GM19324 (cell line): ENCODE measurements at regions not wholly inside any gene's neighbourhood (a gene's known extent, or its start where the extent isn't known, plus 50 kb on each side); places are given as distances from the start of the nearest gene placed in this dataset.

Experiments used
- ATAC-seq: cut with Tn5 transposase; IDR thresholded peaks from one replicate; pipeline ENCODE4 v1.9.1; 2021; ENCODE audit warnings: mild to moderate bottlenecking, moderate library complexity; ENCODE audit not compliant: unreplicated experiment, low FRiP score

DNA sequence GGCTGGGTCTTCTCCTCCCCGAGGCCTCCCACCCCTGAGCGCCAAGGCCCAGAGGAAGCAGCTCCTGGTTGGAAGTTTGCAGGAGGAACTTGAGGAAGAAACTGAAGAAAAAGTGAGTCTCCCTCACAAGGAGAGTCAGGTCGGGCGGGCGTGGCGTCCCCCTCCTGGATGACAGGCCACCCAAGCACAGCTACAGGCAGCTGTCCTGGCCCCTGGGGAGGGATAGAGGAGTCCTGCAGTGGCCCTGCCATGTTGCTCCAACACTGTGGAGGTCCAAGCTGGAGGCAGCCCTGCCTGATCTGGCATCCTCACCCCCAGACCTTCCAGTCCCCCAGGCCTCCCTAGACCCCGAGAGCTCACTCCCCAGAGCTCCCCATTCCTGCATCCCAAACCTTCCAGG lies 1150.1 kb downstream of the BRD1 start:
- no peak for ATAC-seq

DNA sequence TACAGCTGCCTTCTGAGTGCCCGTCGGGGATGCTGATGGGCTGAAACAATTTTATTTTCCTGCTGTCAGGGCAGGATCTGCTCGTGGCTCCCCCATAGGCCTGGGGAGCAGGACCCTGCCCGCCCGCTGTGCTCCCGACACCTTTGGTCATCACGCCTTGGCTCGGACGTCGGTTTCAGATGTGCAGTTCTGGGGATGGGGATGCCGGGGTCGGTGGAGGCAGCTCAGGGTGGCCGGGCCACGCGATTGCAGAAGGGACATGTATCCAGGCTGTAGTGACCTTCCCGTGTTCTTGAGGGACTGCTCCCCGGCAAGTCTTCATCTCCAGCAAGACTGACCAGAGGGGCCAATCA lies 1150.5 kb downstream of the BRD1 start:
- ATAC-seq: no peak

DNA sequence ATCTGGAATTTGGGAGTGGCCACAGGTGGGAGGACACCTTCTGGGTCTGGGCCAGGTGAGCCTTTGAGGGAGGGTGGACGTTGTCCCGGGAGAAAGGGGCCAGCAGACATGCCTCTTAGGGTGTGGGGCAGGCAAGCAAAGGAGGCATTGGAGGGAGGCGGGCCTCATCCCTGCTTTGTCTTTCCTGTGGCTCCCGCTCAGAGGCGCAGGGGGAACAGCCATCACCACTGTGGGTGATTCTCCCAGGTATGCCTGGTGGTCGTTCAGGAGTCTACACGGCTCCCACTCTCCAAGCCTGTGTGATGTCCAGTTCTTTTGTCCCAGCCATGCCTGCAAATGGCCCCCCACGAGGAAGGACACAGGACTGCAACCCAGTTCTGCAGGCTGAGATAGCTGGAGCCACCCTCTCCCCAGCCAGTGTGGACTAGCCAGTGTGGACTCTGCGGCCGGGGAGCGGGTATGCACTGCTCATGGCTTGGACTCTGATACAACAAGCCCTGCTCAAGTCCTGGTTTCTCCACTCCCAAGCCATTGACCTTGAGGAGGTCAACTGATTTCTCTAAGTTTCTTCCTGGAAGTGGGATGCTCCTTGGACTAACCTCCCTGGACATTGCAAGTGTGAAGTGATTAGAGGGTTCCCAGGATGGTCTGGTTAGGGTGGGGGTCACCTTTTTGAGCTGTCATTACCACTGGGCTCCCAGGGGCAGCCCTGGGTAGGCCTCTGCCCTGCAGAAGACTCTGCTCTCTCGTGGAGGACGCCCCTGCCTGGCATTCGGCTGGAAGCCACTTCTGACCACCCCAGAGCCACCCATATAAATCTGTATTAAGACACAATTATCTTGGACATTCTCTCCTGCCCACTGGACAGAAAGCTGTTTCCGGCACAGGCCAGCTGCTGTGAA lies 1151.2 kb downstream of the BRD1 start:
- ATAC-seq: no peak

DNA sequence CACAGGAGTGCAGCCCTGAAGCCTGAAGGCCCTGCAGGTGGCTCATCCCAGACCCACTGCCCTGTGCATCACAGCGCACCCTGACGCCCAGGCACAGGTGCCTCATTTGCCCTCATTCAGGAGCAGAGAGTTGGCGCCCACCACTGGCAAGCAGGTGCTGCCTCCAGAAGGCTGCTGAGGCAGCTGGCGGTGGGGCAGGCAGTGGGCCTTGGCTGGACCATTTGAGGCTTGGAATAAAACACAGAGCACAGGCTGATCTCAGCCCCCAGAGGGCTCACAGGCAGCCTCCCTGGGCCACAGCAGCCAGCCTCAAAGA lies 1151.9 kb downstream of the BRD1 start:
- no peak for ATAC-seq

DNA sequence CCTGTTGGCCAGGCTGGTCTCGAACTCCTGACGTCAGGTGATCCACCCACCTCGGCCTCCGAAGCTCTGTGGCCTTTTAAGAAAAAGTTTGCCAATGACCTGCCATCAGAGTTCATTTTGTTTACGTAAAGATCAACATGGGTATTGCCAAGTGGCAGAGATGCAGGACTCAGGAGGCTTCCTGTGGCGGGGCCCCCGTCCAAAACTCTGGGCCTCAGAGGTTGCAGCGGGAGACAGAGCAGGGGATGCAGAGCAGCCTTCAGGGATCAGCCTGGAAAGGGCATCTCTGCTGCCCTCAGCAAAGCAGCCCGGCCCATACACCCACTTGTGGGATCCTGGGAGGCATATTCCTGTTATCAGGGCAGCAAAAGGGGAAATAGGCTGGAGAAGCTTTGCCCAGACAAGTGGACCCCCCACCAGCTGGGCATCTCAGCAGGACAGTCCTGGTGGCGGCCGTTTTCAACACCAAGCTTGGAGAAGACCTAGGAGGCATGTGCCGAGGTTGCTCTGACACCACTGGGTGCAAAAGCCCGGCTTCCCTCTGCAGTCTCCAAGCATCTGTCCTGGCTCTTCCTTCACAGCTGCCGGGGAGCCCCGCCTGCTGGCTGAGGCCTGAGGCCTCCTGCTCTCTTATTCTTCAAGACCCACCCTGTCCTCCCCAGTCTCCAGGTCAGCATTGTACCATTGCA lies 1152.4 kb downstream of the BRD1 start:
- ATAC-seq: no peak

DNA sequence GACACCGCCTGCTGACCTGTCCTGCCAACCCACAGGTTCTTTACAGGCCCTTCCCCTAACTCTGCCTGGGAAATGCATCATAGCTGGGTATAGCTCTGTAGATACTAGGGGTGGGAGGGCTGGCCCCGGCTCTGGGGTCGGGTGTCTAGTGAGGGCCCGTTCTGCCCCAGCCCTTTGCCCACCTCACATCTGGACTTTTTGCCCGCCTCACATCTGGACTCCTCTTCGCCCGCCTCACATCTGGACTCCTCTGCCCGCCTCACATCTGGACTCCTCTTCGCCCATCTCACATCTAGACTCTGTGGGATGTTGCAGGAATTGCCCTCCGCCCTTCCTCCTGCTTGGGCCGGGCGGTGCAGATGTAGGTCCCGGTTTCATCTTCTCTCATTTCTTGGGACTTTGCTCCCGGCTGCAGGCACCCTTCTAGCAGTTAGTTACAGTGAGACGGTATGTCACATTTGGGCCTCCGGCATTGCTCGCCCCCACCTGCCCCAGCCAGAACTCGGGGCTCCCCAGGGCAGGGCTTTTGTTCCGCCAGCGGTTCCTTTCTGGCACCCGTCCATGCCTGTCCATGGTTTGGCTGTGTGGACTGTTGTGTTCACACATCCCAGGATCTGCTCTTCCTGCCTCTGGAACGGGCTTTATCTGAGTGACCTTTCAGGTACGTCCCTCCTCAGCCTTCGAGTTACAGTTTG lies 1153.7 kb downstream of the BRD1 start:
- no peak for ATAC-seq

DNA sequence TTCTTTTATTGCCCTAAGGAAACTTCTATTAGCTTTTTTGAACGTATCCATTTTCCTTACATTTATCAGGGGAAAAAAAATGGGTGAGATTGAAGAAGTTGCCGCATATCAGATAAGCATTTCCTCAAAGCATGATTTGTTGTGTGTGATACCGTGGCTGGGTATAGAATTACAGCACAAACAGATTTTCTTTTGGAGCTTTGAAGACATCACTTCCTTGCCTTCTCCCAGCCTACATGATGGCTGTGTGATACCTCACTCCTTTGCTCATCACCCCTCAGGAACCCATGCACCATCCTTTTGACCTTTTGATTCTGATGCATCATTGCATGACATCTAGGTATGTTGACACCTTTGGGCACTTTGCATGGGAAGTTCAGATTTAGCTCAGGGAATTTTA lies 1155.3 kb downstream of the BRD1 start:
- no peak for ATAC-seq

DNA sequence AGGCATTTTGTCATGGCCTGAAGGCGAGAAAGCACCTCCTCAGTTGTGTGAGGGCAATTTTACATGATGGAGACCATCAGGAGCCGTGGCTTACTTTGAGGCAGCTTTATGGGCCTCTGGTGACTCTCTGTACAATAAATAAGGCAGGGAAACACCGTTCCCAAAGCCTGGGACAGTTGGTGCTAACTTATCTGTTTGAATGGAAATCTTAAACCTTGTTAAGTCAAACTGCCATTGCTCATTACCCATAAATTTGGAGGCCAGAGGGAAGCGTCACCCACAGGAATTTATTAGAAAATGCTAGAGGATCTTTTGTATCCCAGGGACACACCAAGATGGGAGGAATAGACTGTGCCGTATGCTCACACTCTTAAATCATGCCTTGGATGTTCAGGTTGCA lies 1156.9 kb downstream of the BRD1 start:
- no peak for ATAC-seq

DNA sequence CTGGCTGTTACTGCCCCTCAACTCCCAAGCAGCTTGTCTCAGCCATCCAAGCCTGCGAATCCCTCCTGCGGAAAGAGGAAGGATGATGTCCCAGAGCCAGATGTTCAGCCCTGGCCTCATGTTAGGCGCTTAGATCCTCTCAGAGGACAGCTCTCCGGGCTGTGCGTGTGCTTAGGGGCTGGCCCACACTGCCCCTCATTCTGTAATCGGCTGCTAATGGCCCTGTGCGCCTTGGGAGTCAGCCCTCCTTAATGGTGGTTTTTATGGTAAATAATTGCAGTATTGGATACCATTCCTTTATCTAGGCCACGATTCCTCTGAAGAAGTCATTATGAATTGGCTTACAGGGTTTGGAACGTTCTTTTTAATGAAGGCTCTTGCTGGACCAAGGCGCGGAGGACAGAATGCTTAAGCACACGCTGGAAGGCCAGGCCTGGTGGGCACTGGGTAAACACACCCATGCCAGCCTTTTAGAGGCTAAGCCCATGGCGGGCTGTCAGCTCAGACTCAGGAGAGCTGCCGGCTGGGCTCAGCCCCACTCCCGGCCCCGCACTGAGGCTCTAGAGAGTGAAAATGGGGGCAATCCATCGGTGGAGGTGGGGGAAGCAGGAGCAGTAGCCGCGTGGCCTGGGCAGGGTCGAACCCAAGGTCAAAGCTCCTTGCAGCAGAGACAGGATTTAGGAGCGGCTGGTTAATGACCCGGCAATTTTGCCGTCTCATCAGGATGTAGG lies 1157.5 kb downstream of the BRD1 start:
- ATAC-seq: no peak

DNA sequence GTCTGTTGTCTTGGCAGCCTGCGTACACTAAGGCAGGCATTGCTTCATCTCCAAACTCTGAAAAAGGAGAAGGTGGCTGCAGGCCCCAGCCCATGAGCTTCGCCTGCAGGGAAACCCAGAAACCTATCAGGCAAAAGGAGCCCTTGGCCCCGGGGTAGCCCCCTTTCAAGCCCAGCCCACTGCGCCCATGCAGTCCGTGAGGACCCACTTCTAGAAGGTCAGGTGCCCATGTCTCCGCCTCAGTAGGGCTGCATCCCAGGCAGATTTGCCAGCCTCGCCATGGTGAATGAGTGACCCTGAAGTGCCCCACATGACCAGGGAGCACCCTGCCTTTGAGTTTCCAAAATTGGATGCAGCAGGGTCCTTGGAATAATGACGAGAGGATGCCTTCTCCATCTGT lies 1158.4 kb downstream of the BRD1 start:
- no peak for ATAC-seq

DNA sequence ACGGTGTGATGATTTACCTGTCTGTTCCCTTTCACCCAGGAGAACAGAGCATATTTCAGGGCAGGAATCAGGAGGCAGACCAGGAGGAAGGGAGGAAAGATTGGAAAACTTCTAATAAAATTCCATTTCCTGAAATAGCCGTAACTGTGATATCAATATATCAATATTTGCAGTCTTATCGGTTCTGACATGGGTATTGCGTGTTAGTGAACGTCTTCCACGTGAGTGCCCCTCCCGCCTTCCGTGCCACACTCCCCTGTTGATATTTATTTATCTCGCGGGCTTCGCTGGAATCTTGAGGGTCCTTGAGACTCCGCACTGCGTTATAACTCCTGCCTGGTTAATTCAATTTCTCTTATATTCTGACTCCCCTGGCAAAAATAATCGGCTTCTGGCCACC lies 1160.4 kb downstream of the BRD1 start:
- ATAC-seq: no peak

DNA sequence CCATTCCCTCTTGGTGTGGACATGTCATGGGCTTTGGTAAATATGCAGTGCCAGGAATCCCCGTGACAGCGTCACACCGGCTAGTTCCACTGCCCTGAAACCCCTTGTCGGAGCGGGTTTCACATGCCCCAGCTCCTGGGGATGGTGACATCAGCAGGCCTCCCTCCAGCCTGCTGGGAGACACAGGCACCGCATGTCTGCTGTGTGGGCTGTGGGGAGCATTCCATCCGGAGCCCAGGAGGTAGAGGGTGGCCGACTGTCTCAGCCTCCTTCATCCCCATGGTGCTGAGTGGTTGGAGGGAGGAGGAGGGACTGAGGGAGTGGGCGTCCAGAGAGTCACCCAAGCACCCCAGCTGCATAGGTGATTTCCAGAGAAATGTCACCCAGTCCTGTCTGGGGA lies 1161.1 kb downstream of the BRD1 start:
- ATAC-seq: no peak

DNA sequence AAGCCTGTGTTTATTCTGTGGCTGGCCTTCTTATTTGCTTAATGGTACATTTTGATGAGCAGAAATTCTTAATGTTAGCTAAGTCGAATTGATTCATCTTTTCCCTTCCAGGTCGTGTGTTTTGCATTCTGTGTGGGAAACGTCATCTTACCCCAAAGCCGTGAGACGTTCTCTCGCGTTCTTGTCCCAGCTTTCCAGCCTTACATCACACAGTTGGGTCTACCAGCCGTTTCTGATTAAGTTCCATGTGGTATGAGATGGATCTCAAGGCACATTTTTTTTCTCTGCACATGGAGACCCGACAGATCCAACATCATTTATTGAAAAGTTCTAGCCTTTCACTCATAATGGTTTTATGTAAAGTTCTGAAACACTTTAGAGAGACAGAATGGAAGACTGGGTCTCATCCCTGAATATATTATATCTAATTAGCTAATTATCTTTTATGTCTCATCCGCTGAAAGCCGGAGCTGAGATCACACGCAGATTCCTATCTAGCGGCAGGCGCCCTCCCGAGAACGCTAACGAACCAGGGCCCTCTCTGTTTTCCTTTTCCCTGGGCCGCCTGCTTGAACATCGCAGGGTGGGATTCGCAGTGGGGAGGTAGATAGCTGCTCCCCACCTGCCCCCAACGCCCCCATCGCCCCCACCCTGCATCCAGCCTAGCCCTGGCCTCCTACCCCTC lies 1162.2 kb downstream of the BRD1 start:
- no peak for ATAC-seq

DNA sequence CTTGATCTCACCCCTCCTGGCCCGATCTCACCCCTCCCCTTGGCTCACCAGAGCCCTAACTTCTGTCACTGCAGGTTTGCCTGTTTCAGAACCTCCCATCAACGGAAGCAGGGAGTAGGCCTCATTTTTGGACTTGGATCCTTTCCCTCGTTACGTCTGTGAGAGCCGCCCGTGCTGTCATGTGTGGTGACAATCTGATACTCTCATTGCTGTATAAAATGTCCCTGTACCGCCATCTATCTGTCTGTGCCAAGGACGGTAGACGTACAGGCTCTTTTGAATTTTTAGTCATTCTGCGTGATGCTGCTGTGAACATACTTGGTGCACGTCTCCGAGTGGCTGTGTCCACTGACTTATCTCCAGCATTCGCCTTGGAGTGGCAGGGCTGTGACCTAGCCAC lies 1163.1 kb downstream of the BRD1 start:
- ATAC-seq: no peak

DNA sequence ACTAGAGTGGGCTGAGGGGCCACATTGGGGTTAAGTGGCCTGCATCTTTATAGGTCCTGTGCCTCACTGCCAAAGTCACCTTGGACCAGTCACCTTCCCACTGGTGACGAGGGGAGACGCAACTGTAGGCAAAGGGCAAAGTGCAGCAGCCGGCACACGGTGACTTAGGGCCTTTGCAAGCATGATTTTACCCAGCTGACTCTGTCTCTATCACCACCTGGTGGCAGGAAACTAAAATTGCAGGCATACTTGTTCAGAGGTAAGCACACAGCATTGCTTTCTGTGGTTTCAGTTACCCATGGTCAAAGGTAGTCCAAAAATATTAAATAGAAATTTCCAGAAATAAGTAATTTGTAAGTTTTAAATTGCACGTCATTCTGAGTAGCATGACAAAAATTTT lies 1164.4 kb downstream of the BRD1 start:
- ATAC-seq: no peak

DNA sequence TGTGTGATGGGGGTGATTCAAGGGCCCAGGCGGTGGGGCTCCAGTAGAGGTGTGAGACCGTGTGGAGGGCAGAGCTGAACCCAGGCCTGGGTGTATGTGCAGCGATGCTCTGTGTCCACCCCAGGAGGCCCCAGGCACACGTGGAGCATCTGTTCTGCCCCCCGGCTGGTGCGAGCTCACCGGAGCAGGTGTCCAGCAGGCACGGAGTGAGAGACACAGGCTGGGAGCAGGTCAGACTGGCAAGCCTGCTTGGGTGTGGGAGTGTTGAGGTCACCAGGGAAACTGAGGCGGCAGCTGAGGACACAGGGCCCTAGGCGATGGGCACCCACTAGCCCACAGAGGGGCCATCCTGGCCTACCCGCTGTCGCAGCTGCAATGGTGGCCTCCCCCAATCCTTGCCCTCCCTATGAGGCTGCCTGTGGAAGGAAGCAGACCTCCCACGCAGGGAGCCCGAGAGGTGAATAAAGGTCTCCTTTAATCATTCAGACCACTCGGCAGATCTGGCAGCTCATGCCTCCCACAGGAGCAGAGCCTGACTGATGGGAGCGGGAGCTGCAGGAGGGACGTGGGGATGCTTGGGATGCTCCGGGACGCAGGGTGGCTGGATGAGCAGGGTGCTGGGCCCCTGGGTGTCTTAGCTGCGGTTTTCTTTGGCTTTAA lies 1165.1 kb downstream of the BRD1 start:
- ATAC-seq: no peak

DNA sequence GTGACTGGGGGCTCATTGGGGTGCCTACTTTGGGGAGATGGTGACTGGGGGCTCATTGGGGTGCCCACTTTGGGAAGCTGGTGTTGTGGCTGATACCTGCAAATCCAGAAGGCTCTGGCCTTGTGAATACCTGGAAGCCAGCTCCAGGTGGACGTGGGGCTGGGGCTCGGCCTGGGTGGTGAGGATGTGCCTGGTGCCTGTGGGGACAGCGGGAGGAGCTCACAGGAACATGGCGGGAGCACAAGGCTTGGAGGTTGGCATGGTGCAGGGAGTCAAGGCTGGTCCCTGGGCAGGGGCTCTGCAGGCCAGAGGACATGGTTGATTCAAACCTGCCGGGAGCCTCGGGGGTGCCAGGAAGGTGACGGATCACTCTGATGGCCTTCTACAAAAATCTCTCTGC lies 1165.7 kb downstream of the BRD1 start:
- ATAC-seq: no peak

DNA sequence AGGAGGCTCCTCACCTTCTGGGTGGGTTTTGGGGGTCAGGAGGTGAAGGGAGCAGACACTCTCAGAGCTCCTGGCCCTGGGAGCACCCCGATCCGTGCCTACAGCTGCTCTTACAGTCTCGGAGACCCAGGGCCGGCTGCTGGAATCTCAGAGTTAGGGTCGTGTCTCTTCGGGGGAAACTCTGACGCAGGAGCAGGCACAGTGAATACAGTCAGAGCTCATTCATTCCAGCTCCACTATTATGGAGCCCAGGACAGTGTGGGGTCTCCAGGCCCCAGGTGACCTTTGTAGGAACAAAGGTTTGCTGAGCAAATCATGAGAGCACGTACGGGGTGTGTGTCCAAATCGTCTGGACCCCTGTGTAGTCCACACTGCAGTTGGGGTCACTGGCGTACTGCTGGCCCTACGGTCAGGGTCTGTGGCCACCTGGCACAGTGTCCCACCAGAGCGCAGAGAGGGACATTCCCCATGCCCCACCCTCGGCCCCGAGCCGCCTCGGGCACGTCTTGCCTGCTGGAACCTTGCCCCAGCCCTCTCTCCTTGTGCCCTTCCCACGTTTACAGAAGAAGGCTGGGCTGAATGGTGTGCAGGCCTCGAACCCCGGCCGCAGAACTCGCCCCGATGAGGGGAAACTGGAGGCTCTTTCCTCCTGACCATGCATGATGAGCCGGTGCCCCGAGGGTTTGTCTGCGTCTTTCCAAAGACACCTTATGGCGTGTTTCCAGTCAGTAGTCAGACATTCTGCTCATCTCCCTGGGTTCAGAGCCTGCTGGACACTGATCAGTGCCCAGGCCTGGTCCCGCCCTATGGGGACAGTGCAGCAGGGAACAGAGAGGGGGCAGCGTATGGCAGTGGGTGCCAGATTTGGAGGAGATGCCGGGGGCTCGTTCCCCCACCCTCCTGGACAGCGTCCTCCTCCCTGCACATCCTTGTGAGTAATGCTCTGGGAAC lies 1166.6 kb downstream of the BRD1 start:
- ATAC-seq: no peak
